GM19438 (cell line): ENCODE measurements at regions not wholly inside any gene's neighbourhood (a gene's known extent, or its start where the extent isn't known, plus 50 kb on each side); places are given as distances from the start of the nearest gene placed in this dataset.

Experiments
- ATAC-seq: cut with Tn5 transposase; IDR thresholded peaks from one replicate; pipeline ENCODE4 v1.9.1; 2021; ENCODE audit warnings: low read depth; ENCODE audit not compliant: unreplicated experiment

- ATAC-seq, result no peak
Observed at GRCh38 chr15:38876621-38877020, 312.0 kb upstream of the RASGRP1 start.

GRCh38 chr15:38877471-38877870 lies 312.9 kb upstream of the RASGRP1 start:
- ATAC-seq, result no peak

- ATAC-seq, result no peak
Observed at GRCh38 chr15:38878026-38878425, 313.4 kb upstream of the RASGRP1 start.

- no peak for ATAC-seq
Observed at GRCh38 chr15:38878926-38879325, 314.3 kb upstream of the RASGRP1 start.

GRCh38 chr15:38879909-38880471 lies 315.4 kb upstream of the RASGRP1 start:
- no peak for ATAC-seq

GRCh38 chr15:38882221-38882620 lies 317.6 kb upstream of the RASGRP1 start:
- no peak for ATAC-seq

GRCh38 chr15:38883987-38884386 lies 319.4 kb upstream of the RASGRP1 start:
- no peak for ATAC-seq

GRCh38 chr15:38885001-38885400 lies 320.4 kb upstream of the RASGRP1 start:
- ATAC-seq, result no peak

- no peak for ATAC-seq
Observed at GRCh38 chr15:38885471-38885952, 320.9 kb upstream of the RASGRP1 start.

- ATAC-seq, result no peak
Observed at GRCh38 chr15:38886315-38887163, 321.9 kb upstream of the RASGRP1 start.

- no peak for ATAC-seq
Observed at GRCh38 chr15:38888701-38889221, 324.1 kb upstream of the RASGRP1 start.

GRCh38 chr15:38890194-38890593 lies 325.6 kb upstream of the RASGRP1 start:
- no peak for ATAC-seq

GRCh38 chr15:38893925-38894242 lies 329.3 kb upstream of the RASGRP1 start:
- ATAC-seq, result no peak

GRCh38 chr15:38894243-38894948 lies 329.8 kb upstream of the RASGRP1 start:
- no peak for ATAC-seq

GRCh38 chr15:38895326-38896255 lies 331.0 kb upstream of the RASGRP1 start:
- ATAC-seq, result no peak

- no peak for ATAC-seq
Observed at GRCh38 chr15:38896647-38897046, 332.0 kb upstream of the RASGRP1 start.

GRCh38 chr15:38897551-38897950 lies 332.9 kb upstream of the RASGRP1 start:
- ATAC-seq, result no peak

- no peak for ATAC-seq
Observed at GRCh38 chr15:38898236-38898635, 333.6 kb upstream of the RASGRP1 start.

- no peak for ATAC-seq
Observed at GRCh38 chr15:38899300-38899699, 334.7 kb upstream of the RASGRP1 start.

GRCh38 chr15:38904298-38904697 lies 339.7 kb upstream of the RASGRP1 start:
- ATAC-seq, result no peak
